ENCODE measurements at regions not wholly inside any gene's neighbourhood (a gene's known extent, or its start where the extent isn't known, plus 50 kb on each side); places are given as distances from the start of the nearest gene placed in this dataset.

DNA sequence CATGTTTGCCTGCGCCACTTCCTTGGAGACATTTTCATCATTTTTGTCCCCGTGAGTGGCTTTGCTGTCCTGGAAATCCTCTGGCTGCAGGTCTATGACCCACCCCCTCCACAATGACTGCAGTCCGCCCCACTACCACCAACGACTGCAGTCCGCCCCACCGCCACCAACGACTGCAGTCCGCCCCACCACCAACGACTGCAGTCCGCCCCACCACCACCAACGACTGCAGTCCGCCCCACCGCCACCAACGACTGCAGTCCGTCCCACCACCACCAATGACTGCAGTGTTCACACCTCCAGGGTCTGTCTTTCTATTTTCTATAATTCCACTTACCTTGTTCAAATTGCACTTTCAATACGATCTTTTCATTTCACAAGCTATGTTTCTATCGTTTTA lies 820.7 kb upstream of the SALL3 start:
- Histone ChIP-seq H4K20me1 (ENCODE audit: insufficient read depth) (no peaks in the 10 kb centered on the region), H3K27me3 (ENCODE audit: insufficient read depth, low read depth, low read length) (no peaks in the 10 kb centered on the region), H3K9me3 (ENCODE audit: low read length) (no peaks in the 10 kb centered on the region), H3K36me3 (ENCODE audit: insufficient read depth, low read length) (no peaks in the 10 kb centered on the region), H3K79me2 (replicated peaks; ENCODE audit: insufficient read depth, low read length) (no peaks in the 10 kb centered on the region), H3K9me2 (ENCODE audit: insufficient read depth, low read length) (no peaks in the 10 kb centered on the region), H3K4me2 (ENCODE audit: low read length) (no peak overlapping the region), H3K9ac (ENCODE audit: low read length) (no peak overlapping the region), H3K4me3 (ENCODE audit: low read length) (no peak overlapping the region), H3K27ac (ENCODE audit: low read length) (no peak overlapping the region), H3F3A (ENCODE audit: insufficient read depth, low read length, poor library complexity, severe bottlenecking) (no peaks in the 10 kb centered on the region), H2AFZ (ENCODE audit: low read depth, low read length) (no peak overlapping the region)
- TF ChIP-seq TAF1 (IDR thresholded peaks at IDR 0.05; ENCODE audit: low read depth) = no peak
- TF ChIP-seq, protein P1, sequence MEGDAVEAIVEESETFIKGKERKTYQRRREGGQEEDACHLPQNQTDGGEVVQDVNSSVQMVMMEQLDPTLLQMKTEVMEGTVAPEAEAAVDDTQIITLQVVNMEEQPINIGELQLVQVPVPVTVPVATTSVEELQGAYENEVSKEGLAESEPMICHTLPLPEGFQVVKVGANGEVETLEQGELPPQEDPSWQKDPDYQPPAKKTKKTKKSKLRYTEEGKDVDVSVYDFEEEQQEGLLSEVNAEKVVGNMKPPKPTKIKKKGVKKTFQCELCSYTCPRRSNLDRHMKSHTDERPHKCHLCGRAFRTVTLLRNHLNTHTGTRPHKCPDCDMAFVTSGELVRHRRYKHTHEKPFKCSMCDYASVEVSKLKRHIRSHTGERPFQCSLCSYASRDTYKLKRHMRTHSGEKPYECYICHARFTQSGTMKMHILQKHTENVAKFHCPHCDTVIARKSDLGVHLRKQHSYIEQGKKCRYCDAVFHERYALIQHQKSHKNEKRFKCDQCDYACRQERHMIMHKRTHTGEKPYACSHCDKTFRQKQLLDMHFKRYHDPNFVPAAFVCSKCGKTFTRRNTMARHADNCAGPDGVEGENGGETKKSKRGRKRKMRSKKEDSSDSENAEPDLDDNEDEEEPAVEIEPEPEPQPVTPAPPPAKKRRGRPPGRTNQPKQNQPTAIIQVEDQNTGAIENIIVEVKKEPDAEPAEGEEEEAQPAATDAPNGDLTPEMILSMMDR (IDR thresholded peaks at IDR 0.05; ENCODE audit: poor library complexity, severe bottlenecking) = no peak
- TF ChIP-seq POLR2AphosphoS5 (IDR thresholded peaks at IDR 0.05) = no peak

DNA sequence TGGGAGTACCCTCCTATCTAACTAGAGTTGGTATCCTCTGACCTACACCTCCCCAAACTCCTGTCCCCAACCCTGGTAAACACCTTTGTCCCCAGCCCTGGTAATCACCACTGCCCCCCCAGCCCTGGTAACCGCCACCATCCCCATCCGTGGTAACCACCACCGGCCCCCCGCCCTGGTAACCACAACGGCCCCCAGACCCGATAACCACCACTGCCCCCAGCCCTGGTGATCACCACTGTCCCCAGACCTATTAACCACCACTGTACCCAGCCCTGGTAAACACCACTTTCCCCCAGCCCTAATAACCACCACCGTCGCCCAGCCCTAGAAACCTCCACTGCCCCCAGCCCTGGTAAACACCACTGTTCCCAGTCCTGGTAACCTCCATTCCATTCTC lies 820.2 kb upstream of the SALL3 start:
- Histone ChIP-seq H3K79me2 (replicated peaks; ENCODE audit: insufficient read depth, low read length) (no peaks in the 10 kb centered on the region), H3K9ac (ENCODE audit: low read length) (no peak overlapping the region), H2AFZ (ENCODE audit: low read depth, low read length) (no peak overlapping the region), H3K4me3 (ENCODE audit: low read length) (no peak overlapping the region), H3K27ac (ENCODE audit: low read length) (no peak overlapping the region), H3K9me2 (ENCODE audit: insufficient read depth, low read length) (no peaks in the 10 kb centered on the region), H3K27me3 (ENCODE audit: insufficient read depth, low read depth, low read length) (no peaks in the 10 kb centered on the region), H4K20me1 (ENCODE audit: insufficient read depth) (no peaks in the 10 kb centered on the region), H3K9me3 (ENCODE audit: low read length) (no peaks in the 10 kb centered on the region), H3K4me2 (ENCODE audit: low read length) (no peak overlapping the region), H3F3A (ENCODE audit: insufficient read depth, low read length, poor library complexity, severe bottlenecking) (no peaks in the 10 kb centered on the region), H3K36me3 (ENCODE audit: insufficient read depth, low read length) (no peaks in the 10 kb centered on the region)
- TF ChIP-seq RAD21 (conservative IDR thresholded peaks at IDR 0.05) (no peak), SMC3 (conservative IDR thresholded peaks at IDR 0.05; ENCODE audit: poor library complexity) (no peak), POLR2AphosphoS5 (IDR thresholded peaks at IDR 0.05) (no peak)

DNA sequence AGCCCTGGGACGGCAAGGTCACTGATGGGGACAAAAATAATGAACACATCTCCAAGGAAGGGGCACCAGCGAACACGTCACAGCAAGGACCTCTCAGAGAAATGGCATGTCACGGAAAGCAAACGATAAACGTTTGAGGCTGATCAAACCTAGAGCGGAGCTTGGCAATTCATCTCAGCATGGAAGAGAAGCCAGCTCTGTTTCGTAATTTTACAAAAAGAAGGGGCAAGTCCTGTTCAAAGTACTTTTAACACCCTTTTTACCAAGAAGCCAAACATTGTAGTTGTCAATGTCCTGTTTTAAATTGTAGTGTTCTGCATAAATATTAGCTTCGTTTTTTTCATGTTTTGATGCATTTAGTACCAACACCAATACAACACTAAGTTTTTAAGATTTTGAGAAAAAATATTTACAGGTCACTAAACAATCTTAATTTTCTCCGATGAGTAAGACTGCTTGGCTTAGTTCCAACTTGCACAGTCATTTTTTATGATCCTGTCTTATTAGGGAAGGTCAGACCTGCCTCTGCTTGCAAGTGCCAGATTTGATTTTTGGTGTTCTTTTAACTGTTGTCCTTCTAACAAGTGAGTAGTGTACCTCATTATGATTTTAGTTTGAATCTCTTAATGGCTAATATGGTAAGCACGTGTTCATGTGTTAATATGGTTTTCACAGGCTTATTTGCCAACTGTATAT lies 818.5 kb upstream of the SALL3 start:
- no peaks in the 10 kb centered on the region for H3K9me3 ChIP-seq (ENCODE audit: low read length)
- H2AFZ ChIP-seq (ENCODE audit: low read depth, low read length) = no peak overlapping the region
- no peak overlapping the region for H3K27ac ChIP-seq (ENCODE audit: low read length)
- TF ChIP-seq RAD21 (conservative IDR thresholded peaks at IDR 0.05) = no peak
- TF ChIP-seq, protein P2, sequence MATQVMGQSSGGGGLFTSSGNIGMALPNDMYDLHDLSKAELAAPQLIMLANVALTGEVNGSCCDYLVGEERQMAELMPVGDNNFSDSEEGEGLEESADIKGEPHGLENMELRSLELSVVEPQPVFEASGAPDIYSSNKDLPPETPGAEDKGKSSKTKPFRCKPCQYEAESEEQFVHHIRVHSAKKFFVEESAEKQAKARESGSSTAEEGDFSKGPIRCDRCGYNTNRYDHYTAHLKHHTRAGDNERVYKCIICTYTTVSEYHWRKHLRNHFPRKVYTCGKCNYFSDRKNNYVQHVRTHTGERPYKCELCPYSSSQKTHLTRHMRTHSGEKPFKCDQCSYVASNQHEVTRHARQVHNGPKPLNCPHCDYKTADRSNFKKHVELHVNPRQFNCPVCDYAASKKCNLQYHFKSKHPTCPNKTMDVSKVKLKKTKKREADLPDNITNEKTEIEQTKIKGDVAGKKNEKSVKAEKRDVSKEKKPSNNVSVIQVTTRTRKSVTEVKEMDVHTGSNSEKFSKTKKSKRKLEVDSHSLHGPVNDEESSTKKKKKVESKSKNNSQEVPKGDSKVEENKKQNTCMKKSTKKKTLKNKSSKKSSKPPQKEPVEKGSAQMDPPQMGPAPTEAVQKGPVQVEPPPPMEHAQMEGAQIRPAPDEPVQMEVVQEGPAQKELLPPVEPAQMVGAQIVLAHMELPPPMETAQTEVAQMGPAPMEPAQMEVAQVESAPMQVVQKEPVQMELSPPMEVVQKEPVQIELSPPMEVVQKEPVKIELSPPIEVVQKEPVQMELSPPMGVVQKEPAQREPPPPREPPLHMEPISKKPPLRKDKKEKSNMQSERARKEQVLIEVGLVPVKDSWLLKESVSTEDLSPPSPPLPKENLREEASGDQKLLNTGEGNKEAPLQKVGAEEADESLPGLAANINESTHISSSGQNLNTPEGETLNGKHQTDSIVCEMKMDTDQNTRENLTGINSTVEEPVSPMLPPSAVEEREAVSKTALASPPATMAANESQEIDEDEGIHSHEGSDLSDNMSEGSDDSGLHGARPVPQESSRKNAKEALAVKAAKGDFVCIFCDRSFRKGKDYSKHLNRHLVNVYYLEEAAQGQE (IDR thresholded peaks at IDR 0.05; ENCODE audit: borderline replicate concordance) = no peak
- no peaks in the 10 kb centered on the region for H3K79me2 ChIP-seq (replicated peaks; ENCODE audit: insufficient read depth, low read length)
- H3K4me3 ChIP-seq (ENCODE audit: low read length) = no peak overlapping the region
- H3F3A ChIP-seq (ENCODE audit: insufficient read depth, low read length, poor library complexity, severe bottlenecking) = no peaks in the 10 kb centered on the region
- H3K9ac ChIP-seq (ENCODE audit: low read length) = no peak overlapping the region
- no peaks in the 10 kb centered on the region for H4K20me1 ChIP-seq (ENCODE audit: insufficient read depth)
- no peaks in the 10 kb centered on the region for H3K27me3 ChIP-seq (ENCODE audit: insufficient read depth, low read depth, low read length)
- H3K4me2 ChIP-seq (ENCODE audit: low read length) = no peak overlapping the region
- no peaks in the 10 kb centered on the region for H3K36me3 ChIP-seq (ENCODE audit: insufficient read depth, low read length)
- H3K9me2 ChIP-seq (ENCODE audit: insufficient read depth, low read length) = no peaks in the 10 kb centered on the region
